ENCODE measurements at regions not wholly inside any gene's neighbourhood (a gene's known extent, or its start where the extent isn't known, plus 50 kb on each side); places are given as distances from the start of the nearest gene placed in this dataset.

- in situ Hi-C loops (cut with HindIII; ENCODE audit: low pct_ligation_motif_present, low sequenced_read_pairs) = no loop called here
- H3K4me3 ChIP-seq (ENCODE audit: low read depth, low read length) = no peak overlapping the region
- no peak for DNase-seq
Observed at GRCh38 chr1:220994671-220995070, 115.4 kb downstream of the HLX start.

GRCh38 chr1:220997791-220998190 lies 118.5 kb downstream of the HLX start:
- no peak overlapping the region for H3K4me3 ChIP-seq (ENCODE audit: low read depth, low read length)
- DNase-seq = no peak
- no peak for TF ChIP-seq CTCF (IDR thresholded peaks at IDR 0.05; ENCODE audit: low read depth, low read length, missing control alignments)
- H3K27ac ChIP-seq = no peak overlapping the region
- in situ Hi-C loops (cut with HindIII; ENCODE audit: low pct_ligation_motif_present, low sequenced_read_pairs) = no loop called here
- H3K36me3 ChIP-seq (replicated peaks) = no peaks in the 10 kb centered on the region
- H3K27me3 ChIP-seq (replicated peaks) = no peaks in the 10 kb centered on the region

More at GRCh38 chr1:220994671-220995070, 115.4 kb downstream of the HLX start:
- Histone ChIP-seq H3K27ac (no peak overlapping the region), H3K27me3 (replicated peaks) (no peaks in the 10 kb centered on the region), H3K36me3 (replicated peaks) (no peaks in the 10 kb centered on the region)
- TF ChIP-seq CTCF (IDR thresholded peaks at IDR 0.05; ENCODE audit: low read depth, low read length, missing control alignments) = no peak

GRCh38 chr1:220999872-221000863 lies 120.9 kb downstream of the HLX start:
- in situ Hi-C loops (cut with HindIII; ENCODE audit: low pct_ligation_motif_present, low sequenced_read_pairs) = no loop called here
- Histone ChIP-seq H3K4me3 (ENCODE audit: low read depth, low read length) (no peak overlapping the region), H3K27me3 (replicated peaks) (no peaks in the 10 kb centered on the region), H3K36me3 (replicated peaks) (no peaks in the 10 kb centered on the region), H3K27ac (no peak overlapping the region)
- TF ChIP-seq CTCF (IDR thresholded peaks at IDR 0.05; ENCODE audit: low read depth, low read length, missing control alignments) = no peak
- DNase-seq = no peak

DNA sequence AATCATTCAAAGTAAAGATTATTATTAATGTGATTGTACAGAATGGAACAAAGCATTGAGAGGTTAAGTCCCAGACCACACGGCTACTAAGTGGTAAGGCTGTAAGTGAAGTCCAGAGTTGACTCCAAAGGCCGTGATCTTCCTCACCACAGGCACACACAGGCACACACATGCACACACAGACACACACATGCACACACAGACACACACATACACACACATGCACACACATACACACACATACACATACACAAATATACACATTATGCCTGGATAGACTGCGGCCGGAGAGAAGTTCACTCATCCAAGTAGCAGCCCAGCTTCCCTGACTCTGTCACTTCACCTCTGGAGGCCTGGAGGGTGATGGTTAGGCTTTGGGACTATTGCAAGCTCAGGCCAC lies 121.9 kb downstream of the HLX start:
- H3K4me3 ChIP-seq (ENCODE audit: low read depth, low read length) = no peak overlapping the region
- no peaks in the 10 kb centered on the region for H3K27me3 ChIP-seq (replicated peaks)
- TF ChIP-seq CTCF (IDR thresholded peaks at IDR 0.05; ENCODE audit: low read depth, low read length, missing control alignments) = no peak
- H3K27ac ChIP-seq = no peak overlapping the region
- DNase-seq = no peak
- H3K36me3 ChIP-seq (replicated peaks) = no peaks in the 10 kb centered on the region
- in situ Hi-C loops (cut with HindIII; ENCODE audit: low pct_ligation_motif_present, low sequenced_read_pairs) = no loop called here

DNA sequence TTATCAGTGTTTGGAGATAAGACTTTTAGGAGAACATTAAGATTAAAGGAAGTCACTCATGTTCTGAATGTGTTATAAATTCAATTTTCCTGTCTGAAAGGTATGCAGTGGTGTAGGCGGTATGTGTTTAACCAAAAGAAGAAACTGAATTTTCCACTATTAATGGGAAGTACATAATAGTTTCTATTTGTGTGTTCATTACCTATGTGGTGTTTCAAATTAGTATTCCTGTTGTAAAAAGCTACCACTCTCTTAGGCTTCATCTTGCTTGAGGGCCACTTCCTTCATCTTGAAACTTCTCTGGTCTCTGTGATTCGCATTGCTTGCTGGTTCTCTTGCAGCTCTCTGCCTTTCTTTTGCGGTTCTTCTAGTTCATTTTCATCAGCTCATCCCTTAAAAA lies 123.4 kb downstream of the HLX start:
- Histone ChIP-seq H3K4me3 (ENCODE audit: low read depth, low read length) (no peak overlapping the region), H3K27me3 (replicated peaks) (no peaks in the 10 kb centered on the region), H3K27ac (no peak overlapping the region), H3K36me3 (replicated peaks) (no peaks in the 10 kb centered on the region)
- no peak for TF ChIP-seq CTCF (IDR thresholded peaks at IDR 0.05; ENCODE audit: low read depth, low read length, missing control alignments)
- no peak for DNase-seq
- in situ Hi-C loops (cut with HindIII; ENCODE audit: low pct_ligation_motif_present, low sequenced_read_pairs) = no loop called here
